Cortex of kidney (tissue), 1 donor: ENCODE measurements at regions not wholly inside any gene's neighbourhood (a gene's known extent, or its start where the extent isn't known, plus 50 kb on each side); places are given as distances from the start of the nearest gene placed in this dataset.

Source experiments
- DNase-seq: peaks from one replicate; lab custom pipeline; 2025; lab: John Stamatoyannopoulos, UW

DNA sequence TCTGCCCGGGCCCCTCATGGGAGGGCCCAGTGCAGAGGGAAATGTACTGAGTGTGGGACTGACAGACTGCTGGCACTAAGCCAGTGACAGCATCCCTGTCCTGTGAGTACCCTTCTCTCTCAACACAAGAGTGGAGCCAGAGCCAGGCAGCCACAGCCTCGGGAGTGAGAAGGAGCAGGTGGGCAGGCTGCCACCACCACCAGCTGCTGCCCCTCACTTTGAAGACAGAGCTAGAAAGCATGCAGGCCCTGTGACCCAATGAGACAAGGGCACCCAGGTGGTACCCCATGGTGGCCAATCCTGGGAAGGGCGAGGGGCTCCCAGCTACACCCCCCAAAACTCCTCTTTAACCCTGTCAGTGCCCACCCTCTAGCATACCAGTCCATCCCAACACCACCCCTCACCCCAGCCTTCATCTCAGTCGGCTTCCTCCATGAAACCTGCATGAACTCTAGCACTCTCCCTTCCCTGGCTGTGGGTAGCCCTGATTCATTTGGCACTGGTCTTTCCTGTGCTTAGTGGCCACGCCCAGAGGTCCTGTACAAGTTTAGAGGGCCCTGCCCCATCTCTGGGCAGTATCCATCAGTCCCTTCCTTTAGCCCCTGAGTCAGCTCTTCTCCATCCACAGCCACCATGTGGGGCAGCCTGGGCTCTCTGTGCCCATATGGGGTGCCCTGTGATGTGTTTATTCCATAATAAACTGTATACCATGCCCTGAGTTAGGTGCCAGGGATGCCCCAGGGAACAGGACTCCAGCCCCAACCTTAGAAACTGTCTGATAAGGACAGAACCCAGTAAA lies 207.0 kb upstream of the ZMIZ1 start:
- no peak for DNase-seq

- DNase-seq, result no peak
Observed at GRCh38 chr10:78862328-78862640, 206.5 kb upstream of the ZMIZ1 start.

DNA sequence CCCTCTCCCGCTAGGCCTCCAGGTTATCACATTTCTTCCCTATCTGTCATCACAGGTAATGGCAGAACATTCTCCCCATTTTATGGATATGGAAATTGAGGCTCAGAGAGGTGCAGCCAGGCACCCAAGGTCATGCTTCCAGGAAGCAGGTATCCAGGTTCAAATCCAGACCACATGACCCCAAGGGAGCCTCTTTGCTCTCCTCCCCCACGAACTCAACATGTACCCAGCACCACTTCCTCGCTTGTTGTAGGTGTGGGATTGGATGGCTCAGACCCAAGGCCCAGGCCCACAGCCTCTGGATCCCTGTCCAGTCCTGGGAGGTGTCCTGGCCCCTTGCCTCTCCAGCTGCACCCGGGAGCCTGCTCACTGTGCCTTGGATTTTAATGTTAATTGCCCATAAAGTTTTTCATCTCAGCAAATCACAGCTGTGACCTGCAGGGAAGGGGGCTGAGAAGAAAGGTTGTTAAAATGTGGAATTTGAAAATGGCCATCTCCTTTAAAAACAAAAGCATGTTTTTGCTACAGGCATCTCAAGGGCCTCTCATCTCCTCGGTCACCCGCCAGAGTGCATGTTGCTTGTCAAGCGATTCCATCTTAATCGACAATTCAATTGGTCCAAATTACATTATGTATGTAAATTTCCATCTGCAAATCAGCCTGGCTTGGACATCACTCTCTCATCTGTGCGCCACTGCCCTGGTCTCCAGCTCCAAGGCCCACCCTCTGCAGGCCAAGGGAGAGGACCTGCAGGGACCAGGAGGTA lies 205.4 kb upstream of the ZMIZ1 start:
- DNase-seq, result no peak

DNA sequence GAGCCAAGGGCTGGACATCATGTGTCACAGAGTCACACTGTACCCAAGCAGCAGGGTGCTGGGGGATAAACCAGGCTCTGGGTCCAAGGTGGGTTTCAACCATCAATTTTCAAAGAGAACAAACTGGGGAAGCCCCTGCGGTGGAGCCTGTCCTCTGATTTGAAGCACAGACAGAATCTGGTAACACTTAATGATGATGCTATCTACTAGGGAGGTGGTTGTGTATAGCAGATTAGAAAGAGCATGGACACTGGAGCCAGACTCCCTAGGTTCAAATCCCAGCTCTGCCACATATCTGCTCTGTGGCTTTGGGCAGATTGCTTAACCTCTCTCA lies 204.9 kb upstream of the ZMIZ1 start:
- DNase-seq, result no peak

- no peak for DNase-seq
Observed at GRCh38 chr10:78864761-78865537, 203.8 kb upstream of the ZMIZ1 start.

GRCh38 chr10:78865538-78865875 lies 203.3 kb upstream of the ZMIZ1 start:
- DNase-seq, result no peak

GRCh38 chr10:78865931-78866717 lies 202.6 kb upstream of the ZMIZ1 start:
- no peak for DNase-seq

GRCh38 chr10:78866731-78867554 lies 201.8 kb upstream of the ZMIZ1 start:
- no peak for DNase-seq

DNA sequence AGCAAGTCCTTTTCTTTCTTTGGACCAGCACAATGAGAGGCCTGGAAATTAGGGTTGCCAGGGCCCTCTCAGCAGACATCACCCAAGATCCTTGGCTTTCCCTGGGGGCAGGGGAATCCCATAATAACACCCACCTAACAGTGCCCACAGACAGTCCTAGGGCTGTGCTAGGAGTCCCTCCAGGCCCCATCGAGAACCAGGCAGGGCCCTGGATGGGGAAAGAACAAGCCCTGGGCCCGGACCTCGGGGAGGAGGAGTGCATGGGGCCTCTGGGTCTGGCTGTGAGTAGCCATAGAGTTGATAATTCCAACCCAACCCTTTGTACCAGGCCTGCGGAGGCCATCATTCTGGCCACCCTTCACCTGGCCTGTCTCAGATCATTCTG lies 201.2 kb upstream of the ZMIZ1 start:
- DNase-seq, result no peak

- DNase-seq, result no peak
Observed at GRCh38 chr10:78868048-78868447, 200.7 kb upstream of the ZMIZ1 start.

DNA sequence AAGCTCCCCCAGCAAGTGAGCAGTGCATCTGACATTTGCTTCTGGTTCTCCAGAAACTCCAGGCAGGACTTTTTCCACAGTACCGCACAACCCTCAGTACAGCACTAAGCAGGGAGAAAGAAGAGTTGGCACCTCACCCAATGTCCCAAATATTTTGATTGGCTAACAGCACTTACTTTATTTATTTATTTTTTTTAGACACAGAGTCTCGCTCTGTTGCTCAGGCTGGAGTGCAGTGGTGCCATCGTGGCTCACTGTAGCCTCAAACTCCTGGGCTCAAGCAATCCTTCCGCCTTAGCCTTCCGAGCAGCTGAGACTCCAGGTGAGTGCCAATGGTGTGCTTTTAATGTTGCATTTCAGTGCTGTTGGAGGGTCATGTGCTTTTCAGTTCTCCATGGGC lies 200.3 kb upstream of the ZMIZ1 start:
- DNase-seq, result no peak

DNA sequence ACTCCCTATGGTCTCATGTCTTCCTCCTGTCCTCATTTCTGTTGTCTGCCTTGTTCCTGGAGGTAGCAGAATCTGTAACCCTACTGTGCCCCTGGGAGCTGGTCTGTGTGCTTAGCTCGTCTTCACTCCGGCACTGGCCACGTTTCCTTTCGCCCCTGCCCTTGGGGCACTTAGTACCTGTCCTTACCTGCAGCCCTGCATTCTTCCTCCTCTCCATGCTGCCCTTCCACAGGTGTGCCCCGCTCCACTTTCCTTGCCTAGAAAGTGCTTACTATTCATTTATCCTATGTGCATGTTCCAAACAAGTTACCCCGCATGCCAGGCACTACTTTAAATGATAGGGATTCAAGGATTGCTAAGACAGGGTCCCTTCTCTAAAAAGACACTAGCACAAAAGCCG lies 199.9 kb upstream of the ZMIZ1 start:
- no peak for DNase-seq

- DNase-seq, result no peak
Observed at GRCh38 chr10:78869508-78870454, 199.0 kb upstream of the ZMIZ1 start.

DNA sequence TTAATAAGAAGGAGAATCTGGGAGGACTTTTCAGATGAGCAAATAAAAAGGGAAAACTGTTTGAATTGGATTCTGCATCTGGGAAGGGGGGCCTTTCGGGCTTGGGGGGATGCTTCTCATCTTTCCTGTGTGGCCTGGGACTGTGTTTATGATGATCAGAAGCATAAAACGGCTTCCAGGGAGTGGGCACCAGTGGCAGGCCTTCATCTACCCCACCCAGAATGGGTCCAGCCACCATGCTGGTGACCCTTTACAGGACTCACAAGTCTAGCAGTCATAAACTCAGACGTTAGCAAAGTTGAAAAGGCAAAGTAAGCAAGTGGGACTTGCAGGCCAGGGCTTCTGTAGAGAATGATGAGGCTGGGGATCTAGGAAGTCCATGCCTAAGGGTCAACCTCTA lies 198.3 kb upstream of the ZMIZ1 start:
- DNase-seq, result no peak

- DNase-seq, result no peak
Observed at GRCh38 chr10:78871796-78872195, 197.0 kb upstream of the ZMIZ1 start.

DNA sequence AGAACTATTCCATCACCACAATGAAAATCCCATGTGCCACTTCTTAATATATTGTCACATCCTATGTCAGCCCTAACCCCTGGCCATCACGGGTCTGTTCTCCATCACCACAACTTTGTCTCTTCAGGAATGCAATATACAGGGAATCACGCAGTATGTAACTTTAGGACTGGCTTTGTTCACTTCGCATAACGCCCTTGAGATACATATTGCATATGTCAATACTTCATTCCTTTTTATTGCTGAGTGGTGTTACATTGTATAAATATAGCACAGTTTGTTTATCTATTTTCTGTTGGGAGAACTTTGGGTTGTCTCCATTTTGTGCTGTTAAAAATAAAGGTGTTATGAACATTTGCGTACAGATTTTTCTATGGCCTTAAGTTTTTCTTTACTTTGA lies 195.4 kb upstream of the ZMIZ1 start:
- no peak for DNase-seq

- no peak for DNase-seq
Observed at GRCh38 chr10:78875331-78875877, 193.4 kb upstream of the ZMIZ1 start.

GRCh38 chr10:78875932-78876331 lies 192.8 kb upstream of the ZMIZ1 start:
- no peak for DNase-seq

- no peak for DNase-seq
Observed at GRCh38 chr10:78876449-78876848, 192.3 kb upstream of the ZMIZ1 start.

DNA sequence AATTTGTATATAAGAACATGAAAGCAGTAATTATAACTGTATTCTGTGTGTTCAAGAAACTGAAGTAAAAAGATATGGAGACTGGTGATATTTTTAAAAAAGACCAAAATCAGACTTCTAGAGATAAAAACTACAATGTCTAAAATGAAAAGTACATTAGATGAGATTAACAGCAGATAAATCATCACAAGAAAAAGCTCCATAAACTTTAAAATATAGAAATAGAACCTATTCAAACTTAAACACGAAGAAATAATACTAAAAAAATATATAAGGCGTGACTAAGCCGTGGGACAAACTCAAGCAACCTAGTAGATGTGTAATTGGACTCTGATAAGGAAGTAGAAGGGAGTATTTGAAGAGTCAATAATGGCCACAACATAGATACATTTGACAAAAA lies 189.1 kb upstream of the ZMIZ1 start:
- no peak for DNase-seq
